HUES64 (cell line): ENCODE measurements at regions not wholly inside any gene's neighbourhood (a gene's known extent, or its start where the extent isn't known, plus 50 kb on each side); places are given as distances from the start of the nearest gene placed in this dataset.
A peak's percentile ranks its signal among the peaks of the same experiment; 100 is the strongest.

Experiments used
- H3K27ac ChIP-seq: 2 replicates; pipeline ENCODE4 v1.7.0; 2013; ENCODE audit warnings: low read depth, low read length, inconsistent platforms
- H3K27me3 ChIP-seq: 2 replicates; pipeline ENCODE4 v1.6.1; 2013; ENCODE audit warnings: mild to moderate bottlenecking, low read length; ENCODE audit not compliant: insufficient read depth
- H3K36me3 ChIP-seq: 2 replicates; pipeline ENCODE4 v1.6.1; 2013; ENCODE audit warnings: mild to moderate bottlenecking, low read length; ENCODE audit not compliant: insufficient read depth
- H3K4me1 ChIP-seq: 2 replicates; pipeline ENCODE4 v1.6.1; 2013; ENCODE audit warnings: mild to moderate bottlenecking, low read length, moderate library complexity; ENCODE audit not compliant: insufficient read depth
- H3K4me3 ChIP-seq: 2 replicates; pipeline ENCODE4 v1.5.1; 2013; ENCODE audit warnings: mild to moderate bottlenecking, low read length, moderate library complexity
- H3K9ac ChIP-seq: 2 replicates; pipeline ENCODE4 v1.6.1; 2013; ENCODE audit warnings: mild to moderate bottlenecking, low read depth, low read length
- H3K9me3 ChIP-seq: 2 replicates; pipeline ENCODE4 v1.6.1; 2013; ENCODE audit warnings: low read depth, low read length; ENCODE audit not compliant: insufficient read depth
- WGBS: fragments of 150-250, 120-280 bp; methylation state at CpG from one replicate; pipeline ENCODE4 v1.1.7; 2013; ENCODE audit warnings: missing lambda C conversion rate; 5-methylcytosine and 5-hydroxymethylcytosine counted together

DNA sequence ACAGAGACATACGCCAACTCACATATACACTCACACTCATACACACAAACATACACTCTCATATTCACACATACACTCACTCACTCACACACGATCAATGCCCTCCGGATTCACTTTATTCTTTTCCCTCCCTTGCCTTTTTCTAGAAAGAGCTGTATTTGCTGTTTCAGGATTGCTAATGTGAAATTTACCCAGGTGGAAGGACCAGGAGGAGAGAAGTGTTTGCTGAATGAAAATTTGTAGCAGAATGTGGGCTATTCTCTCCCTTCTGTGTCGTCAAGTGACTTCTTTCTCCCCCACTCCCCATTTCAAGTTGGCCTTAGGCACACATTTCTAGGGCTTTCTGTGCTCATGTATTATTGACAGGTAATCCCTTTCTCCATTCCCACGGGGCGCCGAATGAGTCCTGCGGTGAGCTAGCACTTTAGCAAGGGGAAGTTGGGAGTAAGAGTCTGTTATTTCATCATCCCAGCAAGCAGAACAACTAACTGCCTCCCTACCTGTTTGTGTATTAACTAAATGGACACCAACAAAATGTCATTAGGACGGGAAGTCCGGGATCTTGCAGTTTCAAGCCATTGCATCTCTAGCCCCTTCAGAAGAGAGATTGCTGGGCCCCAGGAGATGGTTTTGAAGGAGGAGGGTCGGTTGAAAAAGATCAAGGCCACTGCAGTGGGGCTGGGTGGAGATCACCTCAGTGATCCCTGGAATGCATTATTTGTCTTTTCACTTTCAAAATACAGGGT is 97.1 kb upstream of the TAF11L2 start:
- 19% methylated on average over 8 of the region's 11 CpGs for WGBS
- Histone ChIP-seq H3K9ac (peak overlapping the region; percentile 43; the same call in 1 of the 2 replicates), H3K9me3 (no peaks in the 10 kb centered on the region), H3K4me1 (peaks cover 67% of the 10 kb centered on the region), H3K27me3 (no peaks in the 10 kb centered on the region; the same call in 1 of the 2 replicates), H3K36me3 (no peaks in the 10 kb centered on the region), H3K27ac (peak overlapping the region; percentile 94), H3K4me3 (peak overlapping the region; percentile 30)

DNA sequence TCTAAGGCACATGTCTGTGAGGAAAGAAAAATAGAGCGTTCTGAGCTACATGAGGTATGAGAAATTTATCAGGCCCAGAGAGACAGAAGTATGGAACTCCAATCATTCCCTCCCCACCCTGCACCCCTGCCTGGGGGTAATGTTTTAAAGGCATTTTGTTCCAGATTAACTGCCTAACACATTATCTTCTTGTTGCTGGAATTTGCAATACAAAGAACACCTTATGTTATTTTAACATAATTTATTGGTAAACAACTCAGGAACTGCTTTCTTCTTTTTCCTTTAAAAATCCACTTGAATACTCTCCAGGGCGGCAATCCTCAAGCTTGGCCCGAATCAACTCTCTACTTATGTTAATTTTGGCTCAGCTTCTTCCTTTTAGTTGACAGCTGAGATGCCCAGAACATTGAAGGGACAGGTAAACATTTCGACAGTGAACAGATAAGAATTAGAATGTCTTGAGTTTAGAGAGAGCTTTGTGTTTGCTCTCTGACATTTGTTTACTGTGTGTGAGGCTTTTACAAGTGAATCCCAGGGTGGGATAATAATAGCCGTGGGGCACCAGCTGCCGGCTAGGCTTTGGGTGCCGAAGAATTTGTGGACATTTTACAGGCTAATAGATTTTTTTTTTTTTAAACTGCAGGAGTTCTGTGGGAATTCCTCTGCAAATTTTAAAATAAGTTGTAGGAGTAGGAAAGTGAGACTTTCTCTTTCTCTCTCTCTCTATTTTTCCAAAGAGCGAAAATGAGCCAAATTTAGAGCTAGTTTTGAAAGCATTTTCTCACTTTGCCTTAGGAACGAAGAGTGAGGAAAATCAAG is 96.4 kb upstream of the TAF11L2 start:
- 2% methylated on average over 8 of the region's 9 CpGs for WGBS
- Histone ChIP-seq H3K9me3 (no peaks in the 10 kb centered on the region), H3K4me3 (peak overlapping the region; percentile 30), H3K9ac (peak overlapping the region; percentile 43), H3K27me3 (no peaks in the 10 kb centered on the region; the same call in 1 of the 2 replicates), H3K27ac (peak overlapping the region; percentile 94), H3K36me3 (no peaks in the 10 kb centered on the region), H3K4me1 (peaks cover 67% of the 10 kb centered on the region)

DNA sequence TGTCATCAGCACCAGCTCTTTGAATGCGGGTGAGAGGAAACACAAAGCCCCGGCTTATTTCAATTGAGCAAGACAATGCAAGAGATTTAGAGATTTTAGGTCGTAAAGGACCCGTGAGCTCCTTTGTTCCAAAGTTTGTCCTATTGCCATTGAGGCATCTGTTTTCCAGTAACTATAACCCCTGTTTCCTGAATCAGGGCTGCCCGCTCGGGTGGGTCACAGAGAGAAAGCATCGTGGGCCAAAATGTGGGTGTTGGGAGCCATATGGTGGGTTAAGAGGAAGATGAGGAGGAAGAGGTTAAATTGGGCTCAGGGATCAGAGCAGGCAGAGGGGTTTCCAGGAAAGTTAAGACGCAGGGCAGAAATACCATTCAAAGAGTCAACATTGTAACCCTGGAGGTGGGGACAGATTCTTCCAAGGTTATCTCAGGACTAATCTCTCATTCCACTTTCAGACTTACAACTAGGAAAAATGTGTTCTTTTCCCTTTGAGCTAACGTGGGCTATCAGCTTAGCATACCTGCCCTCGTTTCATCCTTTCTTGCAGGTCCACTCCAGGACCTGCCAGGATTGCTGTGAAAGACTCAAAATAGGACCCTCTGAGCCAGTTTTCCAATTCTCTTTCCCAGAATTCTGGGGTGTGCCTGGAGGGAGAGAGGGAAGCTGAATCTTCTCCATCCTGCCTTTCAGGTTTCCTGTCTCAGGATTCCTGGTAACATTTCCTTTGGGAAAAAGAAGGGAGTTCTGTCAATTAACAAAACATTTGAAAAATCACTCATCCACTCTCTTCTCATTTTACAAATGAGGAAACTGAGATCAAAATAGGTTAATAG is 95.5 kb upstream of the TAF11L2 start:
- peak overlapping the region; percentile 94; the same call in 1 of the 2 replicates for H3K27ac ChIP-seq

DNA sequence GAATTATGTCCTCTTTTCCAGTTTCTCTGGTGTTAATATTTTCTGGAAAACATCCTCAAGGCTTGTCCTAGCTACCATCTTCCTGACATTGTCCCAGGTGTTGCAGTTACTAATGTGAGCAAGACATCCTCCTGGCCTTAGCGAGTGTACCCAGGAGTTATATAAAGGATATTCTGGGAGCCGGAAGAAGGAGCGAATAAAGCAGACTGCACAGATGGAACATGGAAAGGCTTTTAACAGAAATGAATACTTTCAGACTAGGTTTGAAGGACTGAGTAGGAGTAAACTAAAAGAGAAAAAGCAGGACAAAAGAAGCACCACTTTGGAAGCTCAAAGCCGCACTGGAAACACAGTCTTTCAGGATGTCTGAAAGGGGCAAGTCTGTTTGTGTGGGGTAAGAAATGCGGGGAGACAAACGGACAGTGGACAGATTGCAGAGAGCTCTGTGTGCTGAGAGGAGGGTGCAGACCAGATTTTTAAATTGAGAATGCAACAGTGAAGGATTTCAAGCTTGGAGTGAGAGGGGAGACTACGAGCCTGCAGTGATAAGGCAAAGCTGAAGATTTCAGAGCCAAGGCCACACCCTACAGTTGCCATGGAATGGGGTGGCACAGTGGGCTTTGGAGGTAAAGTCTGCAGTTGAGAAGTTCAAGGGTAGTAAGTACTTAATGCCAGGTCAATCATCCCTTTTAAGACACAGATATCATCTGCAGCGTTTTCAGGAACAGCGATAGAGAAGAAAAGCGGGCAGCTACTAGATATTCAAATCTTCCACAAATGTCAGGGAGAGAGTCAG is 94.1 kb upstream of the TAF11L2 start:
- no peak overlapping the region for H3K27ac ChIP-seq
- H3K4me1 ChIP-seq, result peaks cover 55% of the 10 kb centered on the region
- WGBS, result 79% methylated on average over 10 of the region's 10 CpGs
- H3K9me3 ChIP-seq, result no peaks in the 10 kb centered on the region
- H3K4me3 ChIP-seq, result no peak overlapping the region
- no peaks in the 10 kb centered on the region for H3K36me3 ChIP-seq
- H3K27me3 ChIP-seq, result no peaks in the 10 kb centered on the region; the same call in 1 of the 2 replicates
- H3K9ac ChIP-seq, result no peak overlapping the region

More for the DNA sequence above, 95.5 kb upstream of the TAF11L2 start:
- Histone ChIP-seq H3K27me3 (no peaks in the 10 kb centered on the region; the same call in 1 of the 2 replicates), H3K4me1 (peaks cover 67% of the 10 kb centered on the region), H3K4me3 (peak overlapping the region; percentile 21), H3K36me3 (no peaks in the 10 kb centered on the region), H3K9ac (peak overlapping the region; percentile 16), H3K9me3 (no peaks in the 10 kb centered on the region)
- 4% methylated on average over 10 of the region's 10 CpGs for WGBS

DNA sequence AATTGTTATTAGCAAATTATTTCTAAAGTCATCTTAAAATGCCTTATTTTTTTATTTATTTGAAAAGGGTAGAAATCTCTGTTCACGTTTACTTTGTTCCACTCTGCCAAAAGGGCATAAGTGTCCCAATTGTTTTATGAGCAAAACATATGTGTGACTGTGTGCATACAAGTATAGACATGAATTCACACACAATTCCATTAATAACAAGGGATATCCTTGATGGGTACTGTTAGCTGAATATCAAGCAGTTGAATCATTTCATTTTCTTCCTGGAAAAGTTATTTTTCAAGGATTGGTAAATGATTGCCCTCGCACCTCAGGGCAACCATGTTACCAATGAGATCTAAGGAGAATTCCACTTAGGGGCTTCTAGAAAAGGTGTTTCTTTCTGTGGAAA is 92.1 kb upstream of the TAF11L2 start:
- H3K9ac ChIP-seq, result no peak overlapping the region
- H3K27me3 ChIP-seq, result no peaks in the 10 kb centered on the region; the same call in 1 of the 2 replicates
- H3K4me1 ChIP-seq, result peaks cover 36% of the 10 kb centered on the region
- no peaks in the 10 kb centered on the region for H3K36me3 ChIP-seq
- H3K9me3 ChIP-seq, result no peaks in the 10 kb centered on the region
- 96% methylated on average over 2 of the region's 2 CpGs for WGBS
- H3K4me3 ChIP-seq, result no peak overlapping the region
- H3K27ac ChIP-seq, result no peak overlapping the region

DNA sequence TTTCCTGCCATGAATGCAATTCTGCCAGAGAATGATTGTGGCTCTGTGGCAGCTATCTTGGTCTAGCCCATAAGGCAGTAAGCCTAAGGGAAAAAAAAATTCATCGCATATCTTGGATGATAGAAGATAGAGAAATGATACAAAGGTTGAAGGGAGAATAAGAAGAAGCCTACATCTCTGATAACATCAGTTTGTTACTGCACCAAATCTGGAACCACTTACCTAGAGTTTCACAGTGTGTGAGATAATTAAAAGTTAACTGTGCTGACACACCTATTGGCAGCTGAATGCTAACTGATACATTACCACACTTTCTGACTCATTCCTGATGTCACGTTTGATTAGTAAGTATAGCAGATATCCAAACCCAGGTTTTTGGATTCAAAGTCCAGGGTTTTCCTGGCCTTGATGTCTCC is 91.6 kb upstream of the TAF11L2 start:
- H3K36me3 ChIP-seq, result no peaks in the 10 kb centered on the region
- peaks cover 31% of the 10 kb centered on the region for H3K4me1 ChIP-seq
- no peak overlapping the region for H3K27ac ChIP-seq
- no peaks in the 10 kb centered on the region; the same call in 1 of the 2 replicates for H3K27me3 ChIP-seq
- H3K9ac ChIP-seq, result no peak overlapping the region
- H3K4me3 ChIP-seq, result no peak overlapping the region
- no peaks in the 10 kb centered on the region for H3K9me3 ChIP-seq
- WGBS, result 92% methylated on average over 2 of the region's 2 CpGs

DNA sequence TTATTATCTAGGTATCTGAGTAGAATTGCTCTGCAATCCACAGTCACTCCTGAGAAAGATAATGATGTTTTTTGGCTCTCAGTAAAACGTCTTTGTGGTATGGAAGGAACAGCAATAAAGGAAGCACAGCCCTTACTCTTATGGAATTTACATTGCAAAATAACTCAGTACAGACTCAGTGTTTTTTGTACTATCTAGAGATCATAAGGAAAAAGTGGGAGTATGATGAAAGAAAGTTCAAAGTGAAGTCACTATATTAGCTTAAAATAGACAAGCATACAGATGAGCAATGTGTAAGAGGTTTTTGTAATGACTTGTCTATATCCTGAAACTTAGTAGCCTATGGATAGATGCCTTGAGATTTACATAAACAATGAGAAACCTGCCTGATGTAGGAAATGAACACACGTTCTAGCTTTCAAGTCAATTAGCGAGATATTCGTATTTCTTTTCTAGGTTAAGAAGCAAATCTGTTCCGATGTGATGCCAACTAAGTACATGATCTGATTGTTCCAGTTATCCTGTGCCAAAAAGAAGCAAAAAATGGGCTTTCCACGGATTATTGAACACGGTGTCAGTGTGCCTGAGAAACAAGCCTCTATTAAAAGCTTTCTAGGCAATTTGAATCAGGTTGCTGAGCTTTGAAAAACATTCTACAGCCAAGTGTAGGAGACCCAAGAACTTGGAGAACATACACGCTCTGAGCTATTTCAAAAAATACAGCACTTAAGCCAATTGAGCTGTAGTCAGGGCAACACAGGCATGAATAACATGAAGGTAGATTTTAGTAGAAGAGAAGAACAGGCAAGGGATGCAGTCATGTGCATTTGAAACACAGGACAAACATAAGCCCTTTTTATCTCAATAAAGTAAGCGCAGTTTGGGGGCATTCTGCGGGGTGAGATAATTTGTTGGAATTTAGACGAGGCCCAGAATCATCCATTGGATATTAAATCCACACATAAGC is 86.3 kb upstream of the TAF11L2 start:
- H3K9me3 ChIP-seq, result no peaks in the 10 kb centered on the region
- H3K27me3 ChIP-seq, result no peaks in the 10 kb centered on the region
- no peak overlapping the region for H3K4me3 ChIP-seq
- peaks cover 22% of the 10 kb centered on the region for H3K4me1 ChIP-seq
- no peak overlapping the region for H3K9ac ChIP-seq
- H3K27ac ChIP-seq, result no peak overlapping the region
- WGBS, result 91% methylated on average over 9 of the region's 11 CpGs
- no peaks in the 10 kb centered on the region for H3K36me3 ChIP-seq

DNA sequence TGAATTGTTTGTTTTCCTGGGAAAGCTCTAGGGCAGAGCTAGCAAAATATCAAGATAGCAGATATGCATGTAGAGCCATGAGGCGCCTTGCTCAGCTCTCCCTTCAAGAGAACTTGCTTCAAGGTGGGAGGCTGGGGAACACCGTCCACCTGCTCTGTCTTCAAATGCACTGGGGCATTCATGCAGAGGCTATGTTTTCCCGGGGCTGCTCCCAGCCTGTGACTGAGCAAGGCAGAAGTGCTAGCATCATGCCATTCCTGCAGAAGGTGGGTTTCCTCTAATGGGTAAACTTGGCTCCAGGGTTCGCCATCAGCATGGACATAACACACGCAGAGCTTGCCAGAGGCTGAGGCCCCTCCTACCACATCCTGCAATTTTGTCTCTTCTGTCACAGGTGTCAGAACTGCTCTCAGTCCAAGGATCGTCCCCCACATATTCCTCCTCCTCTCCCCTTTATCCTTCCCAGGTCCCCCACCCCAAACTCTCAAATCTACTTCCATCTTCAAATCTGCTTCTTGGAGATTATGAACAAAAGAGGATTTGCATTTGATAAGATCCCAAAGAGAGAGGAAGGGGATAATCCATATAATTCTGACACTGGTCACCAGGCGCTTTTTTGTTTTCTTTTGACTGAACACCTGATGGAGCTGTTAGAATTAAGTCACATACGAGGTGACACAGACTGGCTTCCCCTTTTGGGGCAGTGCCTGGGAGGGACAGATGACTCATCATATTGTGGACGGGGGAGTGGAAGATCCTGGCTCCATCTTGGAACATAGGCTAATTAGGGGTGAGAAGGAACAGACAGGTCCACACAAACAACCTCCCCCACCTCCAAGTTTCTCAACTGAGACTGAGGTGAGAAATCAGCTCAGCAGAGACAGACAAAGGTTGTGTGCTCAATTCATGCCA is 85.0 kb upstream of the TAF11L2 start:
- H3K4me1 ChIP-seq, result peaks cover 22% of the 10 kb centered on the region
- WGBS, result 74% methylated on average over 8 of the region's 9 CpGs
- no peak overlapping the region for H3K9ac ChIP-seq
- H3K9me3 ChIP-seq, result no peaks in the 10 kb centered on the region
- H3K27ac ChIP-seq, result no peak overlapping the region
- no peak overlapping the region for H3K4me3 ChIP-seq
- no peaks in the 10 kb centered on the region for H3K27me3 ChIP-seq
- H3K36me3 ChIP-seq, result no peaks in the 10 kb centered on the region

DNA sequence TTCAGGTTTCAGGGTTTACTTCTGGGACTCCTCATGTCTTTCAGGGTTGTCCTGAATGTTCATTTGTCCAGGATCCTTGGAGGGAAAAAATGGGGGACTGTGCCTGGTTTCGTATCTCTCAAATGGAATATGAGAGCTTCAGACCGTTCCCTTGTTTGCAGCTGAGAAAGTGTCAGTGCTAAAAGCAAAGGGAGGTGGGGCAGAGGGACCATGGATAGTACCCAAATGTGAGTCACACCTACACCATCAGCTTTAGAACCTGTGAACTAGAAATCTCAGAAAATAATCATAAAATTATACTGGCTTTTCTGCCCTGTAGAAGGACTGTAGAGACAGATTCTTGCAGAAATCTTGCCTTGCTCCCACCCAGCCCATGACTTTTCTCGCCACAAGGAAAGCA is 84.3 kb upstream of the TAF11L2 start:
- Histone ChIP-seq H3K9ac (no peak overlapping the region), H3K27me3 (no peaks in the 10 kb centered on the region), H3K4me1 (peaks cover 22% of the 10 kb centered on the region), H3K36me3 (no peaks in the 10 kb centered on the region), H3K27ac (no peak overlapping the region), H3K4me3 (no peak overlapping the region), H3K9me3 (no peaks in the 10 kb centered on the region)
- WGBS, result 87% methylated on average over 3 of the region's 3 CpGs
